ENCODE measurements at regions not wholly inside any gene's neighbourhood (a gene's known extent, or its start where the extent isn't known, plus 50 kb on each side); places are given as distances from the start of the nearest gene placed in this dataset.

DNA sequence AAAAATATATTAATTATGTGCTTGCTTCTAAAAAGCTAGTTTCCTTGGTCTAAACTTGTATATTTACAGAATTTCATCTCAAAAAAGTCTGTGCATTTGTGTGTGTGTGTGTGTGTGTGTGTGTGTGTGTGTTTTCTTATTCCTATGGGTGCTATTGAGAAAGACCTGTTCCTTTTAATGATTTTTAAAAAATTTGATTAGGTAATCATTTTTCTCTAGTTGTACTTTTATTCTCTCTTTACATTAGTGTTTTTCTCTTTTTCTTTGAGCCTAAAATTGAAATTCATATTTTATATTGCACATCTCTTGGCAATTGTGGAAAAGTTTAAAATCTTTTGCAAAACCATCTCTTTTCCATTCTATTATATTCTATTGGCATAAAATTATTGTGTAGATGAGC, 690.4 kb upstream of the NDST4 start:
- DNase-seq = no peak

DNA sequence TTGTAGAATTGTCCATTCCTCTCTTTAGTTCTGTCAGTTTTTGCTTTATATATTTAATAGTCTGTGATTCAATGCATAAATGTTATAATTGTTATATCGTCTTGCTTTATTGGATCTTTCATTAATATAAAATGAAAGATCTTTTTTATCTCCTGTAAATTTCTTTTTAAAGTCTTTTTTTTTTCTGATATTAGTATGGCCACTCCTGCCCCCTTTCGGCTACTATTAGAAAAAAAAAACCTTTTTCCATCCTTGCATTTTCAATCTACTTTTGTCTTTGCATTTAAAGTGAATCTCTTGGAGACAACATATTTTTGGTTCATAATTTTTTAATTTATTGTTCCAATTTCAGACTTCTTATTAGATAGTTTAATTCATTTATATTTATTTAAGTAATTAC, 677.4 kb upstream of the NDST4 start:
- no peak for DNase-seq

DNA sequence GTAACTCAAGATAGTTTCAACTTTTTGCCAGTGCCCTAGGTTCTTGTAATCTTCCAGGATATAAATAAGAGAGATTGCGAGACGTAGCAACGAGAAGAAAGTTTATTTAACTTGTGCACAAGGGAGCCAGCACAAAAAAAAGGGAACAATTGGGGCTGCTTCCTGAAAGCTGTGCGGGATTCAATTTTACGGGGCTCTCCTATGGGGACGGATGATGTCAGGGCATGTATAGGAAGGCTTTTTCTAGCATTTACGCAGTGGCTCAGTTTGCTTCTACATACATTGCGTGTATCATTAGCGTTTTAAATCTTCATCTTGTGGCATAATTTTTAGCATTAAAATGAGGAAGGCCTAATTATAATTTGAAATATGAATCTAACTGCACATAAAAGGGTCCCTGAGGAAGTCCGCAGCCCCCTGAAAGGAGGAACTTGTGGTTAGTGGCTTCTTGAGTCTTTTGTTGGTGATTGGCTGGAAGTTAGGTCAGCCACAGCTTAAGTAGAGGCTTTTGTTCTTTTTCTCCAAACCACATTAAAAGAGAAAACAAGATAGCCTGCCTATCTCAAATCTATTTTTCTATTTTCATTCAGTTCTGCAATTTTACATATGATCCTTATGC, 668.2 kb upstream of the NDST4 start:
- peak in 1 of 56 donors; percentile 9 for DNase-seq

DNA sequence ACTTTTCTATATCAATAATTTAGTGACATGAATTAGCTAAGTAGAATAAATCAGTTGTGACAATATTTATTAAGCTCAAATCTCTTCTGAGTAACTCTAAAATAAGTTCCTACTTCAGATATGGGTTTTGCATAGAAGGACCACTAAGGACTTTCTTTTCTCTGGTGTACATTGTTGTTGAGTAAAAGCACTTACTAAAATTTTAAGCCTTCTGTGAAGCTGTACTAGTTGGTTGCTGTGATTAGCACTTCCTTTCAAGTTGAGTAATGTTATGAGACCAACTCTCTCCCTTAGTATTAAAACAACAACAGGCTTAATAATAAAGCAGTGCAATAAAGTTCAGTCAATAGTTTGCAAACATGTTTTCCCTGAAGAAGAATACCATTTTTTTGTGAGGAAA, 667.4 kb upstream of the NDST4 start:
- no peak for DNase-seq

DNA sequence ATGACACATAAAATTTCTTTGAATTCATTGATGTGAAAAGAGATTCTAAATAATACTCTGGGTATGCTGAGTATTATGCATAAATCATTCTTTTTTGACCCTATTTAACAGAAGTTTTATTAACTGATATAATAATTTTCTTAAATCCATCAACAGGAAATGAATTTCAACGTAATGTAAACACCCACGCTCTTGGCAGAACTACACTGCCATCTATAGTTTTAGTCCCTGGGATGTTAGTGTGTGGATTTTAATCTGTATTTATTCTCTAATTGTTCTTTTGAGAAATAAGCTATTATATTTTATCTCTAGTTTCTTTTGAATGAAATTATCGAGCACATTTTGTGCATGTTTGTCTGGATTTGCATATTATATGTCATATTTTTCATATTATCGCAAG, 666.8 kb upstream of the NDST4 start:
- no peak for DNase-seq

DNA sequence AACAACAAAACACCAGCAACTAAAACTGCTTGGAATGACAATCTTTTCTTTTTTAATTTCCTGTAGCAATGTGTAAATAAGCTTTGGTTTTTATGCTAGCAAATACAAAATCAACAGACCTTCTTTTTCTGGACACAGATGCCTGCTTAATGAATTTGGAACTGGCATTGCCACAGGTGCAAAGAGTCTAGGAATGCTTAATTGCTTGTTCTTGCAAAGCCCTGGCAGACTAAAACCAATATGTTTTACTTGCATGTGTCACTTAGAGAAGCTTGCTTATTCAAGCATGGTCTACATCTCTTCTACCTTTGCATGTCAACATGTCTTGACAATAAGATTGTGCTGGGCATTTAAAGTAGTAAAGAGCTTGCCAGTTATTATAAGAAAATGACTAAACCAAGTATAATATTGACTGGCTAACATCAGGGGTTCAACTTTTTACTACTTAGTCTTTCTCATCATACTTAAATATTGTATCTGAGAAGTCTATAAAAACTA, 656.7 kb upstream of the NDST4 start:
- DNase-seq = no peak

DNA sequence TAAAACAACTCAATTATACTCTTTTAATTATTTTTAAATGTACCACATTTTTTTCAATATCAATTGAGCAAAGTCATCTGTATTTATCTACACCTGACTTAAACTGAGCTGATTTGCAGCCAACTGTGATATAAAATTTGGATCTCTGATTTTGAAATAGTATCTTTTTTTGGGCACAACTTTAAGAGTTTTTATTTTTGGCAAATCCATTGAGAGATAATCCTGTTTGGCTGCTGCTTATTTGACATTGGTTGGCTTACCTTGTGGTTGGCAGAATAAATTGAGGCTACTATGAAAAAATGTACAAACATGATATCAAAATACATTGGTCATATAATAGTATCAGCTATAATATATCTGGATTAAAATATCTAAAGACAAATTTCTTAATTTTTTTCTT, 656.0 kb upstream of the NDST4 start:
- no peak for DNase-seq

DNA sequence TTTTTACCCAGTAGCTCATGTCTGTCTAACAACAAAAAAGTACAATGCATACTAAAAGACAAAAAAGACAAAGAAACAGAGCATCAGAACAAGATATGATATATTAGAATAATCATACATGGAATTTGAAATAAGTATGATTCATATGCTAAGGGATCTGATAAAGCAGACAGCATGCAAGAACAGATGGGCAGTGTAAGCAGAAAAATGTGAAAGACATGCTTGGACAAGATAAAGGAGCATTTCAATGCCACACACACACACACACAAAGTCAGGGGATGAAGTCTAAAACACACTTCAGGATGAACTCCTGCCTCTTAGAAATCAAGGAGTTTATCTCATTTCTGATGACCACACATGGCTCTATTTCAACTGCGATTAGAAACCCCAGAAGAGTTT, 649.6 kb upstream of the NDST4 start:
- DNase-seq = no peak

DNA sequence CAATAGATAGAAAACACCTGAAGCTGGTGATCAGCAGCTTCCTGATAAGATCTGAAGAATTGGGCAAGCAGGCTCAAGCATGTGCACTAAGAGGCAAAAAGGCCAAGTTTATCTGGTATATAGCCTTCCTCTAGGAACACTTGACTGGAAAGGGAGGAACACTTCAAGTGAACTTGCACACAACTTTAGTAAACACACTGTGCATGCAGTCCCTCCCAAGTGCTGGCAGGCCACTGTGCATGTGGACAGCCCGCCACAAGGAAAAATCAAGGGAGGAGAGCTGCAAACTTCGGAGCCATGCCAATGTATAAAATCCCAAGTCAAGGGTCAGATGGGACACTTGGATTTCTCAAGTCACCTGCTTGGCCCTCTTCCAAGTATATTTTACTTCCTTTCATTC, 645.8 kb upstream of the NDST4 start:
- DNase-seq = no peak

DNA sequence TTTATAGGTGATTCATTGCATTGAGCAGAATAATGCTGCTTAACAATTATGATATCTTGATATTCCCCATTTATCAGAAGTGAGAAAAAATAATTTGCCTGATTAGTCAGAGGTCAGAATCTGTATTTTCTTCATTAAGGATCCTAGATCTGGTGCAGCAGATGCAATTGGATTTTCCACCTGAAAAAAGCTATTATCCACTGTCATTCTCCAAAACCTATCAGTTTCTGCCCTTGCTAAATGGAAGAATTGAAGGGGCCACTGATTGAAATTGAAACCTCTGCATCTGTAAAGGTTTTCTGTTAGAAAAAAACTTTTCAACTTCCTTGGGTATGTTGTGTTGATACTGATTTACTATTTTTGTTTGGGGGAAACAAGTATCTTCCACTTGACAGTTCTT, 636.0 kb upstream of the NDST4 start:
- DNase-seq = no peak

DNA sequence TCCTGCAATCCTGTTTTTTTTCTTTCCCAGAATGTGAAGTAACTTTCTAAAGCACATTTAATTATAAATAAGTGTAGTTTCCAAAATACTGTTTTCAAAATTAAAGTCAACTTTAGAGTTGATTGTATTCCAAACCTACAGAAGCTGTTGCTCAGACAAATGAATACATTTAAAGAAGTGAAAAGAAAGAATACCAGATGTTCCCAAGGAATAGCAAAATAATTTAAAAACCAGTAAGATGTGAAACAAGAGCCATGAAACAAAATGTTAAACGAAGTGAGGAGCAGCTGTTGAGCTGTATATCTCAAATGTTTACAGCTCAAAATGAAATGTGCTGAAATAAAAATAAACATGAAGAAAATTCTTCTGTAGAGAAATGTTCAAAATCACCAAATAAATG, 627.4 kb upstream of the NDST4 start:
- no peak for DNase-seq

DNA sequence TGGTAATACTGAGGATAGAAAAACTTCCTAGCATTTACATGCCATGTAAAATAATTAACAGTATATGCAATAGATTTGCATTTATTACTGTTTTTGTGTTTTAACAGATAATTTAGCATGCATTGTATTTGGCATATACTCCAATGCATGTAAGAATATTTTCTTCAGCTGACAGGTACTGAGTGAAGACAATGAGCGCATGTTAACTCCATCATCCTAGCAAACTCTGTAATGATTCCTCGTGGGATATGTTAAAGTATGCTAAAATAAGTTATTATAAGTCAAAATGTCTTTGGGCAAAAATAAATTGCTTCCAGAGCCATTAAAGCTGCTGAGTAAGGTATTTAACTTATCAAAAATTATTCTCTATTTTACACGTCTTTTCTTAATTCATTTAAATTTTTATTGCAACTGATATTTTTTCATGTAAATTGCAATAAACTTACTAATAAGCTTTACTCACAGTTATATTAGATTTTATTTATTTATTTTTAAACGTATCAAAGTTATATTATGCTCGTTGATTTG, 616.4 kb upstream of the NDST4 start:
- DNase-seq = no peak

DNA sequence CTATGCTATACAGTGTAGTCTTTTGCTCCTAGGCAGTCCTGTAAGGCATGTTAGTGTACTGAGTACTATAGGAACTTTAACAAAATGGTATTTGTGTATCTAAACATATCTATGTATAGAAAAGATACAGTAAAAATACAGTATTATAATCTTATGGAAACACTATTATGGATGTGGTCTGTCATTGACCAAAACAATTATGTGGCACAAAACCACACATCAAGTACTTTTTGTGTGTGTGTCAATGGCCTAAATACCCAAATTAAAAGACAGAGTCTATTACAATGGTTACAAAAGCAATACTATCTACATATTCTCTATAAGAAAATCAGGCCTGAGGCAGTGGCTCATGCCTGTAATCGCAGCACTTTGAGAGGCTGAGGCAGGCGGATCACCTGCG, 610.2 kb upstream of the NDST4 start:
- no peak for DNase-seq

DNA sequence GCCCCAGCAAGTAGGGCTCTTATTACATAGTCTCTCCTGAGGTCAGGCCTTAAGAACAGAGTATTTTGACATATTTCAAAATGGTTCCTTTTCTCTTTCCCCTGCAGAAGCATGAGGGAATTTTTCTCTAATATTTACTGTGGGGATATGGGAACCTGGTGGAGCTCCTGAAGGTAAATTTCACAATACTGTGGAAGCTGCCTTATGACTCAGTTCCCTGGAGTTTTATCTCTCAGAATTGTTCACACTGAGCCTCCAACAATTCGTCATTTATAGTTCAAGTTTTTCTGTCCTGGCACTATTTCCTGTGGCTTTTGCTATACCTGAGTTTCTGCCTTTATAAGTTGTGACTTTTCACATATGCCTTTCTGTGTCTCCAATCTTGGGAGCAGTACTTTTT, 607.2 kb upstream of the NDST4 start:
- no peak for DNase-seq

DNA sequence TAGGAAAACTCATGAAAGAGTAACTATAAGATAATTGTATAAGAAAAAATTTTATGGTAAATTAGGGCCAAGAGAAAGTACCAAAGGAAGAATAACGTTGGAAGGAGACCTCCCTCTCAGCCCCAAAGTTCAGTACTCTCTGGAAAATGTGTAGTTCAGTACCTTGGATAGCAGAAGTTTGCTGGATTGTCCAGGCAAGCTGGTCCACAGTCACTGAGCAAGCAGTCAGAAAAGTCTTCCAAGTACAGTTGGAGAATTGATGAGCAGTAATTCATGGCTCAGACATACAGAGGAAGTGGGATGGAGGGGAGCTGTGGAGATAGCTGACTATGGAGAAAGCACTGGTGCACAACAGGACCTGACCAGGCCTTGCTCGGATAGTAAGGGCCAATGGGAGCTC, 598.2 kb upstream of the NDST4 start:
- DNase-seq = no peak

DNA sequence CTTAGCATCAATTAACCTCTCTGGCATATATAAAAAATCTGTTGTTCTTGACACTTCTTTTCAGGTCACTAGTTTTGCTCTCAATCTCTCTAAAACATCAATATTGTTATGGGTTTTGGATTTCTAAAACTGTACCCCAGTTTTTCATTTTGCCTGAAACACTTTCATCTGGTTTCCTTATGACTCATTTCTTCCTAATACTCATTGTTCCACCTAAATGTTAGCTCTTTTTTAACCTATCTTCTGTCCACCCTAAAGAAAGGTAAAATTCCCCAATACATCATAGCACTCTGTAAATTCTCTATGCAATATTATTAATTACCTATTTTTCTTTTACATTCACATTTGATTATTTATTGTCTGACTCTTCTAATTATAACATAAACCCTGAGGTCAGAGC, 575.5 kb upstream of the NDST4 start:
- no peak for DNase-seq

DNA sequence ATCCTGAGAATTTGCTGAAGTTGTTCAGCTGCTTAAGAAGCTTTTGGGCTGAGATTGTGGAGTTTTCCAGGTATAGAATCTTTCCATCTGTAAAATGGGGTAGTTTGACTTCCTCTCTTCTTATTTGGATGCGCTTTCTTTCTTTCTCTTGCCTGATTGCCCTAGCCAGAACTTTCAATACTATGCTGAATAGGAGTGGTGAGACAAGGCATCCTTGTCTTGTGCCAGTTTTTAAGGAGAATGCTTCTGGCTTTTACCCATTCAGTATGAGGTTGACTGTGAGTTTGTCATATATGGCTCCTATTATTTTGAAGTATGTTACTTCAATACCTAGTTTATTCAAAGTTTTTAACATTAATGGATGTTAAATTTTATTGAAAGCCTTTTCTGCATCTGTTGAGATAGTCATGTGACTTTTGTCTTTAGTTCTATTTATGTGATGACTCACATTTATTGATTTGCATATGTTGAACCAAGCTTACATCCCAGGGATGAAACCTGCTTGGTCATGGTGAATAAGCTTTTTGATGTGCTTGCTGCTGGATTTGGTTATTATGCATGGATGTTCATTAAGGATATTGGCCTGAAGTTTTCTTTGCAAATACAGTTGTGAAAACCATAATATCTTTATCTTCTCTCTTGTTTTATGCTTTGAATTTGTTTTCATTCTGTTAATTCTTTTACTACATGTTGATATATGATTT, 573.8 kb upstream of the NDST4 start:
- no peak for DNase-seq

DNA sequence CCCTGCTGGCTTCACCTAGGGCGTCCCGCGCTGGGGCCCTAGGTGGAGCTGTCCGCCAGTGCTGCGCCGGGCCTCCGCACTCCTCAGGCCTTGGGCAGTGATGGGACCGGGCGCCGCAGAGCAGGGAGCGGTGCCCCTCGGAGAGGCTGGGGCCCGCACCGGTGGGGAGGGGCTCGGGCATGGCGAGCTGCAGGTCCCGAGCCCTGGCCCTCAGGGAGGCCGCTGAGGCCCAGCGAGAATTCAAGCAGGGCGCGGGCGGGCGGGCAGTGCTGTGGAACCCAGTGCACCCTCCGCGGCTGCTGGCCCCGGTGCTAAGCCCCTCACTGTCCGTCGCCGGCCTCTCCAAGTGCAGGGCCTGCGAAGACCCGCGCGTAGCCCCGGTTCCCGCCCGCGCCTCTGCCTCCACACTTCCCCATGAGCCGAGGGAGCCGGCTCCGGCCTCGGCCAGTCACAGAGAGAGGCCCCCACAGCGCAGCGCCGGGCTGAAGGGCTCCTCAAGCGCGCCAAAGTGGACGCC, 565.1 kb upstream of the NDST4 start:
- no peak for DNase-seq

DNA sequence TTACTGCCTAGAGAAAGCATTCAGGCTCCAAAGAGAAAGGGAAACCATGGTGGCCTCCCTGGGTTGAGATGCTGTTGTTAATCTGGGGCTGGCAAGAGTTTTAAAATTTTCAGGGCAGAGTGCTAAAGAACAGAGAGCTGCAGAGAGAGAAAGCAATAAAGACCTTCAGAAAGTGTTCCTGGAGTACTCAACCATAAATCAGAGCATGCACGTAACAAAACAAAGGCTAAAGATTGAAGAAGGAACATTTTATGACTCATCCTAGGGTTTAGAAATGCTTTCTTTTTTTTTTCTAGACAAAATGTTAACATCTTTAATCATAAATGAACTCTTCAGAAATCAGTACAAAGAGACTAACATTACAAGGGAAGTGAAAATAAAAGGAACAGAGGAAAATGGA, 562.3 kb upstream of the NDST4 start:
- DNase-seq = no peak

DNA sequence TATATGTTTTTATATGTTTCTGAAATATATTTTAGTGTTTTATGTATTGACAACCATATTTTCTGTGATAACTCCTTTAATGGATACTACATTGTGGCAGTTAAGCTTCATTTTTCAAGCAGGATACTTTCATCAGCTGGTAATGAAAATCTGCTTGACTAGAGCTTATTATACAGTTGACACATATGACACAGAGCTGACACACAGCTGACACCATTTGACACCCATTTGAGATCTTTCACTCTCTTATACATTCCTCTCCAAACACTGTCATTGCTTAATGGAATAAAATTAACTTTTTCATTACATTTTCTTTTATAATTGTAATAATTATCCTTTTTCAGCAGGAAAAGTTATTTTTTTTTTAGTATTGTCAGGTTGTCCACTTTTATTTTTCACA, 561.1 kb upstream of the NDST4 start:
- no peak for DNase-seq

DNA sequence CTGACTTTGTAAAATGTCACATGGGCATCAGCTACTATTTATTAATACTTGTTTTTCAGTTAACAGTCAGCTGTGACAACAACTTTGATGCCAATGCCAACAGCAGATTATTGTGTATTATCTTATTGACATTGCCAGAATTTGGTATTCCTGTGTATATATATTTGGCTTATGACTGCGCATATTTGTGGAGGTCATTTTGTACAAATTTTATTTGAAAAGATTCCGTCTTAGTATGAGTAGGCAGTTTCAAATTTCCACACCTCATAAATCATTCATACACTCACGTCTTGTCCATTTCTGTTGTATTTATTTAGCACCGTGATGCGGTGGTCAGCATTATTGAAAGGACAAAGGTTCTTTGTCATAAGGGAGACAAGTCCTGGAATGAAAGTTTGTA, 558.2 kb upstream of the NDST4 start:
- no peak for DNase-seq

DNA sequence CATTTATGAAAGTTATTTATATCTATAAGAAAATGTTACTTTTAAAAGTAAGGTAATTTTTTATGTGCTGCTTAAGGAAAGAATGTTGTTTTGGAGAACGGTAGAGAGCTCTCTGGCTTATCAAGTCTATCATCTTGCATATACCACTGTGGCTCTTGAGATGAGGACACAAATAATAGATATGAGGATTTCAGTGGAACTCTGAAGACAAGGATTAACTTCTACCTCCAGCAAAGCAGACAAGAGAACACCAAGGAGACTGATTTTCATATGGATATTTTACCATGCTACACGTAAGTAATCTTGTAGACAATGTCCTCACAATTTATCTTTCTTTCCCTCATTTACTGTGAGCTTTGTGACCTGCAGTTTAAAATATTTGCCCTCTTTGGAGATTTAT, 557.5 kb upstream of the NDST4 start:
- DNase-seq = no peak

DNA sequence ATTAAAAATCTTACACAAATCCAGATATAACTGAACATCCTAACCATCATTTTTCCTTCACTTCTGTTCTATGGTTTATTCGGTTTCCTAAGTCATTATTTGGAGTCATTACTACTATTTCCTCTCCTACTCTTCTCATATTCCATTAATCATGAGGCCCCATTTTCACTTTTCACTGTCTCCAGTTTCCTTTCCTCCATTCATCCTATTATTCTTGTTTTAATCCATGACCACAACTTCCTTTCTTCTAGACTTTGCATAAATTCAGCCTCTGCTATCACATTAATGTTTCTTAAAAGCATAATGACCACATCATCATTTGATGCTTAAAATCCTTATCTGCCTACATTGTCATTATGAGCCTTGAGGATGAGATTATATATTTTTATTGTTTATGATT, 555.0 kb upstream of the NDST4 start:
- DNase-seq = no peak
